Vagina (tissue), 2 donors: ENCODE measurements at regions not wholly inside any gene's neighbourhood (a gene's known extent, or its start where the extent isn't known, plus 50 kb on each side); places are given as distances from the start of the nearest gene placed in this dataset.

Experiments
- DNase-seq, 2 donors: peaks; one replicate each; pipeline ENCODE4 v3.0.0-alpha.2; 2017; ENCODE audit errors: extremely low spot score in 2 of 2
- H3K27ac ChIP-seq: fragments of 200-600 bp; sonication (generic); one replicate; pipeline ENCODE4 v1.5.1; 2019
- H3K27me3 ChIP-seq: fragments of 200-600 bp; sonication (generic); one replicate; pipeline ENCODE4 v1.5.1; 2019
- H3K36me3 ChIP-seq, 2 donors: fragments of 200-600 bp; sonication (generic); one replicate each; pipeline ENCODE4 v1.5.1; 2017 to 2019
- H3K4me1 ChIP-seq: fragments of 200-600 bp; sonication (generic); one replicate; pipeline ENCODE4 v1.5.1; 2019
- H3K4me3 ChIP-seq, 2 donors: fragments of 200-600 bp; sonication (generic); 1 replicate in 1 of 2; 2 replicates in 1 of 2; pipeline ENCODE4 v1.5.1; 2016 to 2019
- H3K9me3 ChIP-seq: fragments of 200-600 bp; sonication (generic); one replicate; pipeline ENCODE4 v1.5.1; 2019
- POLR2A ChIP-seq, 2 donors: fragments of 450-650 bp; IDR thresholded peaks; one replicate each; pipeline ENCODE4 v1.6.1; 2017; ENCODE audit warnings: antibody characterized with exemption in 2 of 2, mild to moderate bottlenecking in 2 of 2, moderate library complexity in 2 of 2
- POLR2AphosphoS5 ChIP-seq, 2 donors: sonication (generic); formaldehyde crosslinking; IDR thresholded peaks; one replicate each; pipeline ENCODE4 v1.9.0; 2017; ENCODE audit warnings: antibody characterized with exemption in 2 of 2, mild to moderate bottlenecking in 2 of 2, low read depth in 1 of 2; ENCODE audit not compliant: insufficient read depth in 1 of 2
- intact Hi-C: fragments of 100-400 bp; cut with DNase I; formaldehyde crosslinking; loops from one replicate; pipeline ENCODE4 v1.15.1; 2023
- TF ChIP-seq, protein P1 (sequence below), 3 experiments: fragments of 450-650 bp in 2 of 3; fragments of 200-600 bp in 1 of 3; sonication (generic) in 1 of 3; IDR thresholded peaks; one replicate each; pipeline ENCODE4 v1.5.1; 2017 to 2019; ENCODE audit warnings: antibody characterized with exemption in 3 of 3, mild to moderate bottlenecking in 2 of 3, moderate library complexity in 2 of 3

DNA sequence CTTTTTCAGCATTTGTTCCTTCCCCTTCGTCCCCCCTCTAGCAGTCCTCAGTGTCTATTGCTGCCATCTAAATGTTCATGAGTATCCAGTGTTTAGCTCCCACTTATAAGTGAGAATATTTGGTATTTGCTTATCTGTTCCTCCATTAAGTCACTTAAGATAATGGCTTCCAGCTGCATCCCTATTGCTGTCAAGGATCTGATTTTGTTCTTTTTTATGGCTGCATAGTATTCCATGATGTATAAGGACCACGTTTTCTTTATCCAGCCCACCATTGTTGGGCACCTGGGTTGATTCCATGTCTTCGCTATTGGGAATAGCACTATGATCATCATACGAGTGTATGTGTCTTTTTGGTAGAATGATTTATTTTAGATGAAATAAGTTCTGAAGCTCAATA is 166.9 kb upstream of the NCK2 start:
- no peaks in the 10 kb centered on the region for H3K9me3 ChIP-seq
- no peak overlapping the region for H3K27ac ChIP-seq
- H3K27me3 ChIP-seq, result no peaks in the 10 kb centered on the region
- intact Hi-C loops, result loop anchor here (5.0 kb wide), 1 partner anchor 505 kb away; no protein-coding TSS in a partner anchor
- H3K36me3 ChIP-seq, result no peaks in the 10 kb centered on the region
- DNase-seq, result no peak
- no peak overlapping the region for H3K4me3 ChIP-seq
- peaks cover 13% of the 10 kb centered on the region for H3K4me1 ChIP-seq
- TF ChIP-seq, protein P1, sequence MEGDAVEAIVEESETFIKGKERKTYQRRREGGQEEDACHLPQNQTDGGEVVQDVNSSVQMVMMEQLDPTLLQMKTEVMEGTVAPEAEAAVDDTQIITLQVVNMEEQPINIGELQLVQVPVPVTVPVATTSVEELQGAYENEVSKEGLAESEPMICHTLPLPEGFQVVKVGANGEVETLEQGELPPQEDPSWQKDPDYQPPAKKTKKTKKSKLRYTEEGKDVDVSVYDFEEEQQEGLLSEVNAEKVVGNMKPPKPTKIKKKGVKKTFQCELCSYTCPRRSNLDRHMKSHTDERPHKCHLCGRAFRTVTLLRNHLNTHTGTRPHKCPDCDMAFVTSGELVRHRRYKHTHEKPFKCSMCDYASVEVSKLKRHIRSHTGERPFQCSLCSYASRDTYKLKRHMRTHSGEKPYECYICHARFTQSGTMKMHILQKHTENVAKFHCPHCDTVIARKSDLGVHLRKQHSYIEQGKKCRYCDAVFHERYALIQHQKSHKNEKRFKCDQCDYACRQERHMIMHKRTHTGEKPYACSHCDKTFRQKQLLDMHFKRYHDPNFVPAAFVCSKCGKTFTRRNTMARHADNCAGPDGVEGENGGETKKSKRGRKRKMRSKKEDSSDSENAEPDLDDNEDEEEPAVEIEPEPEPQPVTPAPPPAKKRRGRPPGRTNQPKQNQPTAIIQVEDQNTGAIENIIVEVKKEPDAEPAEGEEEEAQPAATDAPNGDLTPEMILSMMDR (IDR thresholded peaks at IDR 0.05), result no peak
- TF ChIP-seq POLR2A (IDR thresholded peaks at IDR 0.05), result no peak
- no peak for TF ChIP-seq POLR2AphosphoS5 (IDR thresholded peaks at IDR 0.05; ENCODE audit: insufficient read depth in 1 of 2, low read depth in 1 of 2)

DNA sequence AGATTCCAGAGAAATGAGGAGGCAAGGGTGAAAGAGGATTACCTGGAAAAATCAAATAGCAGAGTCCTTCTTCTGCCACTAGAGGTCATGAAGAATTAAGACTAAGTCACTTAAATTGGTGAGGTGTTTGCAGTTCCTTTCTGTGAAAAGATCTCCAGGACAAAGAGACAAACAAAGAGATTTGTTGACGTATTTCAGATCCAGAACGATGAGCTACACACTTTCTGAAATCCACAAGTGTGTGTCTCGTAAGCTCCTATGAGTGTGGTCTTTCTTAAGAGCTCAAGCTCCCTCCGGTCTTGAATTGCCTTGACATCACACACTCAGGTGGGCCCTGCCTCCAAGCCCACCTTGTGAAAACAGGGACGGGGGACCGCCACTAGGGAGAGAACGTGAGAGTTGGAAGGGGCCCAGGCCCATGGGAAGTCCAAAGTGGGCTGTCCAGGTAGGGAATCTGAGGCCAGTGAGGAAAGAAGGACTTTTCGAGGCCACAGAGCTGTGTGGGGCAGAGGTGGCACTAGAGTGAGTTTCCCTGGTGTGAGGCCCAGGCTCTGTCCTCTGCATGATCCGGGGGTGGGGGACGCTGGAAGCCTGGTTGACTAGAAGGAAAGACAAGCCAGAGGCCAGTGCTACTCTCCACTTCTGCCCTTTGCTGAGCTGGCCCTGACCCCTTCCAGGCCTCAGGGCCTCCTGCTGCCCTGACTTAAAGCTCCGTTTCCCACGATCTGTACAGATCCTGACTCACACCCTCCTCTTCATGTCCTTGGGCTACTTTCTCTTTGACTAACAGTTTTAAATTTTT is 168.1 kb upstream of the NCK2 start:
- Histone ChIP-seq H3K27ac (no peak overlapping the region), H3K4me3 (no peak overlapping the region), H3K9me3 (no peaks in the 10 kb centered on the region), H3K36me3 (no peaks in the 10 kb centered on the region), H3K27me3 (no peaks in the 10 kb centered on the region), H3K4me1 (peaks cover 13% of the 10 kb centered on the region)
- intact Hi-C loops, result loop anchor here (5.0 kb wide), 1 partner anchor 506 kb away; no protein-coding TSS in a partner anchor
- DNase-seq, result no peak
- TF ChIP-seq, protein P1 (IDR thresholded peaks at IDR 0.05), result peak in 2 of 3 experiments; percentile 24 to 49
- TF ChIP-seq POLR2A (IDR thresholded peaks at IDR 0.05), result no peak
- TF ChIP-seq POLR2AphosphoS5 (IDR thresholded peaks at IDR 0.05; ENCODE audit: insufficient read depth in 1 of 2, low read depth in 1 of 2), result no peak

DNA sequence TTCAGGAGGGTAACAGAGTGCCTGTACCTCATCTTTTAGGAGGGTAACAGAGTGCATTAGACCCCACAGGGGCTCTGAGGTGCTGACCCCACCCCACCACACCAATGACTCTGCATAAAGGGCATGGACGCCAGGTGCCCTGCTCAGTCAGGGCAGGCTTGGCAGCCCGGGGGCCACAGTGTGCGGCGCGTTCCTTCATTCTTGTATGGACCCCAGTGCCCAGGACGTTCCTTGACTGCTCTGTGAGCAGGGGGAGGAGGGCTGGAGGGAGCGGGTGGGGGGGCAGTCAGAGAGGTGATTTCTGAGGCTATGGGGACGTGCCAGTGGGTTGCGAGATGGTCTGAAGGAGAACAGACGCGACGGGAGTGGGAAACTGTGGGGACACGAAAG is 168.7 kb upstream of the NCK2 start:
- H3K4me3 ChIP-seq, result no peak overlapping the region

DNA sequence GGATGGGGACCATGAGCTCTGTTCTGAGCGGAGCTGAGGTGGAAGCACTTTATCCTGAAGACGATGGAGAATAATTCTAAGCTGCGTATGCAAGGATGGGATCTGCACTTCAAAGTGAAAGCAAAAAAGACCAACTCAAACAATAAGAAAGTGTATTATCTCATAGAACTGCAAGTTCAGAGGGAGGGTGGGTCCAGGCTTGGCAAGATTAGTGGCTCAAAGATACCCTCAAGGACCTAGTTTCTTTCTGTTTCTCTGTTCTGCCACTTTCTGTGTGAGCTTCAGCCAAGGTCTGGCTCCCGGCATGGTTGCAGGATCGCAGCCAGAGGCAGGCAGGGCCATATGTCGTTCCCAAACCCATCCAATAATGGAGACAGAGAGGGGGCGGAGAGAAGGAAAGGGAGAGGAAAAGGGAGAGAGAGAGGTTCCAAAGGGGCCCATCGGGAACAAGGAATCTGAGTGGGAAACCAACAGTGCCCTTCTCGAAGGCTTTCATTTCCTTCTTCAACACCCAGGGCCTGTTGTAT is 169.2 kb upstream of the NCK2 start:
- TF ChIP-seq POLR2AphosphoS5 (IDR thresholded peaks at IDR 0.05; ENCODE audit: insufficient read depth in 1 of 2, low read depth in 1 of 2), result no peak
- TF ChIP-seq, protein P1 (IDR thresholded peaks at IDR 0.05), result no peak
- no peak for TF ChIP-seq POLR2A (IDR thresholded peaks at IDR 0.05)
- Histone ChIP-seq H3K9me3 (no peaks in the 10 kb centered on the region), H3K4me1 (peaks cover 13% of the 10 kb centered on the region), H3K27me3 (no peaks in the 10 kb centered on the region), H3K4me3 (no peak overlapping the region), H3K27ac (no peak overlapping the region), H3K36me3 (no peaks in the 10 kb centered on the region)
- no peak for DNase-seq
- intact Hi-C loops, result loop anchor here (5.0 kb wide), 1 partner anchor 507 kb away; no protein-coding TSS in a partner anchor

More for the DNA sequence above, 168.7 kb upstream of the NCK2 start:
- no peak overlapping the region for H3K27ac ChIP-seq
- H3K36me3 ChIP-seq, result no peaks in the 10 kb centered on the region
- intact Hi-C loops, result loop anchor here (5.0 kb wide), 1 partner anchor 506 kb away; no protein-coding TSS in a partner anchor
- DNase-seq, result no peak
- no peaks in the 10 kb centered on the region for H3K27me3 ChIP-seq
- peaks cover 13% of the 10 kb centered on the region for H3K4me1 ChIP-seq
- H3K9me3 ChIP-seq, result no peaks in the 10 kb centered on the region
- TF ChIP-seq, protein P1 (IDR thresholded peaks at IDR 0.05), result no peak
- TF ChIP-seq POLR2A (IDR thresholded peaks at IDR 0.05) (no peak), POLR2AphosphoS5 (IDR thresholded peaks at IDR 0.05; ENCODE audit: insufficient read depth in 1 of 2, low read depth in 1 of 2) (no peak)
